Natural killer cell (primary cell): ENCODE measurements at regions not wholly inside any gene's neighbourhood (a gene's known extent, or its start where the extent isn't known, plus 50 kb on each side); places are given as distances from the start of the nearest gene placed in this dataset.

Source experiments
- ATAC-seq, 3 donors: fragments of 150-1000 bp in 2 of 3; fragments of 200-7000 bp in 1 of 3; cut with Tn5 transposase; 1 replicate in 1 of 3; 2 replicates in 2 of 3; pipeline ENCODE4 v1.10.0; 2021; ENCODE audit warnings: mild to moderate bottlenecking in 2 of 3, moderate library complexity in 2 of 3
- DNase-seq, 2 donors: peaks; one replicate each; pipeline versions ENCODE4 v3.0.0 to v3.0.0-alpha.2; 2013 to 2021; ENCODE audit warnings: mixed read lengths in 1 of 2
- H3K27ac ChIP-seq: one replicate; pipeline ENCODE4 v1.5.1; 2013; ENCODE audit warnings: mild to moderate bottlenecking, low read length
- H3K27me3 ChIP-seq: one replicate; pipeline ENCODE4 v1.6.1; 2013; ENCODE audit warnings: low read length; ENCODE audit not compliant: control insufficient read depth, insufficient read depth
- H3K36me3 ChIP-seq: one replicate; pipeline ENCODE4 v1.6.1; 2013; ENCODE audit warnings: low read length; ENCODE audit not compliant: control insufficient read depth, insufficient read depth
- H3K4me1 ChIP-seq: one replicate; pipeline ENCODE4 v1.6.1; 2013; ENCODE audit warnings: low read length; ENCODE audit not compliant: control insufficient read depth, insufficient read depth
- H3K4me3 ChIP-seq: one replicate; pipeline ENCODE4 v1.5.1; 2013; ENCODE audit warnings: low read length
- H3K9me3 ChIP-seq: one replicate; pipeline ENCODE4 v1.6.1; 2013; ENCODE audit warnings: low read length; ENCODE audit not compliant: control insufficient read depth, insufficient read depth
- H3K27ac Mint-ChIP-seq, 2 donors: one replicate each; pipeline ENCODE4 v1.8.0; 2022; ENCODE audit warnings: mild to moderate bottlenecking in 2 of 2, mixed read lengths in 2 of 2, moderate library complexity in 1 of 2
- H3K27me3 Mint-ChIP-seq, 2 donors: one replicate each; pipeline ENCODE4 v1.8.0; 2022; ENCODE audit warnings: low read depth in 2 of 2, mixed read lengths in 2 of 2
- H3K36me3 Mint-ChIP-seq: one replicate; pipeline ENCODE4 v1.8.0; 2022; ENCODE audit warnings: mixed read lengths
- H3K4me1 Mint-ChIP-seq, 2 donors: one replicate each; pipeline ENCODE4 v1.8.0; 2022; ENCODE audit warnings: mixed read lengths in 2 of 2
- H3K4me3 Mint-ChIP-seq: one replicate; pipeline ENCODE4 v1.8.0; 2022; ENCODE audit warnings: mild to moderate bottlenecking, moderate library complexity, mixed read lengths
- H3K9me3 Mint-ChIP-seq, 2 donors: one replicate each; pipeline ENCODE4 v1.8.0; 2022; ENCODE audit warnings: mixed read lengths in 2 of 2
- WGBS: methylation state at CpG from one replicate; pipeline ENCODE4 v1.1.7; 2013; ENCODE audit warnings: missing lambda C conversion rate; ENCODE audit not compliant: insufficient coverage; 5-methylcytosine and 5-hydroxymethylcytosine counted together
- intact Hi-C: fragments of 100-400 bp; cut with micrococcal nuclease; formaldehyde crosslinking; loops from one replicate; pipeline ENCODE4 v1.14.2; 2022
- TF ChIP-seq, protein P1 (sequence below): fragments of 200-600 bp; IDR thresholded peaks from one replicate; pipeline ENCODE4 v1.8.0; 2022; ENCODE audit warnings: antibody characterized with exemption

DNA sequence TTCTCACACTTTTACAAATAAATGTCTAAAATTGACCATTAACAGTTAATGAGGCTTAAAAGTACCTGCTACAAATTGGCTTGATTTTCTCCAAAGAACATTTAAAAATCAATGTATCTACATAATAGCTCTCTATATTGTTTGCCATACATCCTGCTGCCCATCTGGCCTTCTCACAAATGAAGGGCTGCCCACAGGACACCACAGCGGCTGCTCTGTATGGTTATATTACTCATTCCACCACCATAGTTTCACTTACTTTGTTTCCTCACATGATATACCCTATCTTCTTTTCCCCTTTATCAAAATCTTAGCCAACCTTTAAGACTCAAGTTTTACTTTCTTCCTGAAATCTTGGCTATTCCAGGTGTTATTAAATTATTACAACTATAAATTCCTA, 407.7 kb upstream of the HTR1E start:
- ATAC-seq (no peak), DNase-seq (no peak)
- Histone ChIP-seq H3K36me3 (no peaks in the 10 kb centered on the region), H3K27me3 (no peaks in the 10 kb centered on the region), H3K4me3 (no peak overlapping the region), H3K9me3 (peaks cover 12% of the 10 kb centered on the region), H3K4me1 (no peaks in the 10 kb centered on the region), H3K27ac (no peak overlapping the region)
- Mint-ChIP-seq H3K27ac (no peak overlapping the region), H3K4me3 (no peak overlapping the region), H3K36me3 (peaks cover 8% of the 10 kb centered on the region), H3K4me1 (no peaks in the 10 kb centered on the region), H3K9me3 (peaks cover 5 to 12% of the 10 kb centered on the region in 2 donors), H3K27me3 (no peaks in the 10 kb centered on the region)
- TF ChIP-seq, protein P1, sequence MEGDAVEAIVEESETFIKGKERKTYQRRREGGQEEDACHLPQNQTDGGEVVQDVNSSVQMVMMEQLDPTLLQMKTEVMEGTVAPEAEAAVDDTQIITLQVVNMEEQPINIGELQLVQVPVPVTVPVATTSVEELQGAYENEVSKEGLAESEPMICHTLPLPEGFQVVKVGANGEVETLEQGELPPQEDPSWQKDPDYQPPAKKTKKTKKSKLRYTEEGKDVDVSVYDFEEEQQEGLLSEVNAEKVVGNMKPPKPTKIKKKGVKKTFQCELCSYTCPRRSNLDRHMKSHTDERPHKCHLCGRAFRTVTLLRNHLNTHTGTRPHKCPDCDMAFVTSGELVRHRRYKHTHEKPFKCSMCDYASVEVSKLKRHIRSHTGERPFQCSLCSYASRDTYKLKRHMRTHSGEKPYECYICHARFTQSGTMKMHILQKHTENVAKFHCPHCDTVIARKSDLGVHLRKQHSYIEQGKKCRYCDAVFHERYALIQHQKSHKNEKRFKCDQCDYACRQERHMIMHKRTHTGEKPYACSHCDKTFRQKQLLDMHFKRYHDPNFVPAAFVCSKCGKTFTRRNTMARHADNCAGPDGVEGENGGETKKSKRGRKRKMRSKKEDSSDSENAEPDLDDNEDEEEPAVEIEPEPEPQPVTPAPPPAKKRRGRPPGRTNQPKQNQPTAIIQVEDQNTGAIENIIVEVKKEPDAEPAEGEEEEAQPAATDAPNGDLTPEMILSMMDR = no peak
- intact Hi-C loops = no loop called here
- WGBS = 90% methylated on average over 1 of the region's 1 CpG

DNA sequence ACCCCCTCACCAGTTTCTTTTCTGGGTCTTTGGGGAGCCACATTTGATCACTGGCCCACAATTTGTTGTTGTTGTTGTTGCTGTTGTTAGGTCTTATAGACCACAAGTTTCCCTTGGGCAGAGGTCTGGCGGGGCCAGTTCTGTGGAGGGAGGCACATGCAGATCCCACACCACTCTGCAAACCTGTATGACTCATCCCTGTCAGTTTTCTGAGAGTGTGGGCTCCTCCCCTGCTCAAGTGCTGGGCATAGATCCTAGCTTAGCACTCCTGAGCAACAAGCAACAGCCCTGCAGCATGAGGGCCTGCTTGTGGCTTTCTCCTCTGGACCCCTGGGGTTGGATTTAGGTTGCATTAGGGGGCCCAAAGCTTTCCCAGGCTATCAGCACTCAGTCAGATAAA, 411.1 kb upstream of the HTR1E start:
- no peak for ATAC-seq
- no peak overlapping the region for H3K4me3 Mint-ChIP-seq
- H3K36me3 ChIP-seq = no peaks in the 10 kb centered on the region
- no peaks in the 10 kb centered on the region for H3K4me1 ChIP-seq
- no peaks in the 10 kb centered on the region for H3K27me3 Mint-ChIP-seq
- 0% methylated on average over 1 of the region's 1 CpG for WGBS
- peaks cover 17% of the 10 kb centered on the region for H3K36me3 Mint-ChIP-seq
- peaks cover 8 to 14% of the 10 kb centered on the region in 2 donors for H3K9me3 Mint-ChIP-seq
- no peaks in the 10 kb centered on the region for H3K4me1 Mint-ChIP-seq
- H3K9me3 ChIP-seq = peaks cover 12% of the 10 kb centered on the region
- H3K27me3 ChIP-seq = no peaks in the 10 kb centered on the region
- no peak overlapping the region for H3K27ac ChIP-seq
- no peak for DNase-seq
- intact Hi-C loops = no loop called here
- H3K27ac Mint-ChIP-seq = no peak overlapping the region
- TF ChIP-seq, protein P1 = no peak
- H3K4me3 ChIP-seq = no peak overlapping the region

DNA sequence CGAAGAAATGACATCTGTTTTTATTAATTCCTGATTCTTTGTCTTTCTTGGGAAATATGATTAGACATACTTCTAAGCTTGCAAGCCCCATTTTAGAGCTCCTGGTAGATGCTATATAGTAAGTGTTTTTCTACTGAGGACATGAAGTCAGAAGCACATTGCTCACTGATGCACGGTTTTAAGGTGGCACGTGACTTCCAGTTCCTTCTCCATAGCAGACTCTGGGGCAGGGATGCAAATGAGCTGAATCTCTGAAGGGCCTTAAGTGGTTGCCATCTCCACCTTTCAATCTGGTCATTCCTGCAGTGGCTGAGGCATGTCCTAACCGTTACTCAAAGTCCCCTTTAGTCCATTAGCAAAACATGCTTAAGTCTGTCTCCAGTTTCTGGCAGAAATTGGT, 421.2 kb upstream of the HTR1E start:
- Mint-ChIP-seq H3K4me3 (no peak overlapping the region), H3K27me3 (no peaks in the 10 kb centered on the region), H3K36me3 (no peaks in the 10 kb centered on the region), H3K4me1 (no peaks in the 10 kb centered on the region), H3K27ac (no peak overlapping the region), H3K9me3 (peaks cover 9 to 21% of the 10 kb centered on the region in 2 donors)
- ATAC-seq (no peak), DNase-seq (no peak)
- H3K36me3 ChIP-seq = no peaks in the 10 kb centered on the region
- no peak overlapping the region for H3K4me3 ChIP-seq
- peaks cover 3% of the 10 kb centered on the region for H3K9me3 ChIP-seq
- H3K27me3 ChIP-seq = no peaks in the 10 kb centered on the region
- WGBS = 82% methylated on average over 4 of the region's 4 CpGs
- H3K27ac ChIP-seq = no peak overlapping the region
- no peaks in the 10 kb centered on the region for H3K4me1 ChIP-seq
- TF ChIP-seq, protein P1 = no peak
- intact Hi-C loops = no loop called here

DNA sequence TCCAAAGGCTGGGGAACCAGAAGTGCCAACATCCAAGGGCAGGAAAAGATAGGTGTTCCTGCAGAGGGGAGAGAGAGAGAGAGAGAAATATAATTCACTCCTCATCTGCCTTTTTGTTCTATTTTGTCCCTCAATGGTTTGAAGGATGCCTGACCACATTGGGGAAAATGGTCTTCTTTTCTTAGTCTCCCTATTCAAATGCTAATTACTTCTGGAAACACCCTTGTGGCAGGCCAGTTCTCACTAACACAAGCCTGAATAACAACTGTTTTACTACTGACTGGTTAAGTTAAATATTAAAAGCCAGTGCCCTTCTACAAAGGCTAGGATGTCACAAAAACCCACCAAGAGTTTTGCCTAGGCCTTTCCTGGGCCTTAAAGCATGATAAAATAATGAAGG, 425.4 kb upstream of the HTR1E start:
- intact Hi-C loops = no loop called here
- Histone ChIP-seq H3K27ac (no peak overlapping the region), H3K36me3 (no peaks in the 10 kb centered on the region), H3K9me3 (peaks cover 15% of the 10 kb centered on the region), H3K4me3 (no peak overlapping the region), H3K4me1 (no peaks in the 10 kb centered on the region), H3K27me3 (no peaks in the 10 kb centered on the region)
- H3K4me1 Mint-ChIP-seq = no peaks in the 10 kb centered on the region
- ATAC-seq (no peak), DNase-seq (no peak)
- peaks cover 6 to 29% of the 10 kb centered on the region in 2 donors for H3K9me3 Mint-ChIP-seq
- H3K27me3 Mint-ChIP-seq = no peaks in the 10 kb centered on the region
- H3K4me3 Mint-ChIP-seq = no peak overlapping the region
- H3K27ac Mint-ChIP-seq = no peak overlapping the region
- TF ChIP-seq, protein P1 = no peak
- H3K36me3 Mint-ChIP-seq = no peaks in the 10 kb centered on the region
